Left ventricle myocardium superior (tissue), 1 donor: ENCODE measurements at regions not wholly inside any gene's neighbourhood (a gene's known extent, or its start where the extent isn't known, plus 50 kb on each side); places are given as distances from the start of the nearest gene placed in this dataset.

Experiments
- ATAC-seq: fragments of 200-7000 bp; cut with Tn5 transposase; one replicate; pipeline ENCODE4 v1.9.1; 2020; ENCODE audit warnings: mild to moderate bottlenecking, moderate library complexity
- DNase-seq: peaks from one replicate; pipeline ENCODE4 v3.0.0-alpha.2; 2020
- intact Hi-C: fragments of 100-400 bp; cut with micrococcal nuclease; formaldehyde crosslinking; loops from one replicate; pipeline ENCODE4 v1.11.0; 2022
- donor health status: DM: no; HTN: yes; CAD: no; lungs with severe emphysema.

GRCh38 chr10:94174838-94175237 lies 181.1 kb downstream of the PLCE1 start:
- intact Hi-C loops = no loop called here
- ATAC-seq = no peak
- no peak for DNase-seq

GRCh38 chr10:94178475-94179253 lies 184.1 kb downstream of the NOC3L start:
- intact Hi-C loops = no loop called here
- no peak for ATAC-seq
- no peak for DNase-seq

DNA sequence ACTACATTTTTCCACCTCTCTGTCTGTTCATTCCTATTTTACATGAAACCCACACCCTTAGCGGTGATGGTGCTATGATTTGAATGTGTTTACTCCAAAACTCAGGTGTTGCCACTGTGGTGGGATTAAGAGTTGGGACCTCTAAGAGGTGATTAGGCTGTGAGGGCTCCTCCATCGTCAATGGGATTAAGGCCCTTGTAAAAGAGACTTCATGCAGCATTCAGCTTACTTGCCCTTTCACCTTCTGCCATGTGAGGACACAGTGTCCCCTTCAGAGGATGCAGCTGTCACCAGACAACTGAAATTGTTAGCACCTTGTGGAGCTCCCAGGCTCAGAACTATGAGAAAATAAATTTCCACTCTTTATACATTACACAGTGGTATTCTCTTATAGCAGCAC lies 182.2 kb downstream of the NOC3L start:
- ATAC-seq = no peak

GRCh38 chr10:94183666-94184264 lies 179.0 kb downstream of the NOC3L start:
- ATAC-seq (no peak), DNase-seq (no peak)
- intact Hi-C loops = no loop called here

More for the DNA sequence above, 182.2 kb downstream of the NOC3L start:
- intact Hi-C loops = no loop called here
- DNase-seq = no peak

DNA sequence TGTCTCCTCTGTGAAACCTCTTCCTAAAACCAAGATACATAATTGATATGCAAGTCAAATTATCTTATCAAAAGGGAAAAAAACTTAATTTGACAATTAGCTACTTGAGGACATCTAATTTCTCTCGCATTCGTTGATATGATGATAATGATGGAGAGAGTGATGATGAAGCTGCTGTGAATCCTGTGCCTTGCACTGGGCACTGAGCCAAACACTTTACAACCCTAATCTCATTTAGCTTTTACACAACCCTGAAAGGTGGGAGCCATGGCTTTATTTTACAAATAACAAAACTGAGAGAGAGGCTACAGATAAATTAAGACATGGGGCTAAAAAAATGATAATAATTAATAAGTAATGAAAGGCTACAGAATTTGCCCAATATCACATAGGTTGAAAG lies 176.0 kb downstream of the NOC3L start:
- ATAC-seq = no peak
- DNase-seq = no peak
- intact Hi-C loops = no loop called here

- no peak for ATAC-seq
- no peak for DNase-seq
- intact Hi-C loops = no loop called here
Observed at GRCh38 chr10:94192333-94192732, 170.4 kb downstream of the NOC3L start.

GRCh38 chr10:94192974-94193373 lies 169.8 kb downstream of the NOC3L start:
- ATAC-seq = no peak
- intact Hi-C loops = no loop called here

GRCh38 chr10:94193466-94193924 lies 169.2 kb downstream of the NOC3L start:
- intact Hi-C loops = no loop called here
- peak; percentile 51 for ATAC-seq
- DNase-seq = no peak

More at GRCh38 chr10:94192974-94193373, 169.8 kb downstream of the NOC3L start:
- DNase-seq = no peak

GRCh38 chr10:94194256-94194655 lies 168.5 kb downstream of the NOC3L start:
- intact Hi-C loops = no loop called here
- ATAC-seq (no peak), DNase-seq (no peak)

DNA sequence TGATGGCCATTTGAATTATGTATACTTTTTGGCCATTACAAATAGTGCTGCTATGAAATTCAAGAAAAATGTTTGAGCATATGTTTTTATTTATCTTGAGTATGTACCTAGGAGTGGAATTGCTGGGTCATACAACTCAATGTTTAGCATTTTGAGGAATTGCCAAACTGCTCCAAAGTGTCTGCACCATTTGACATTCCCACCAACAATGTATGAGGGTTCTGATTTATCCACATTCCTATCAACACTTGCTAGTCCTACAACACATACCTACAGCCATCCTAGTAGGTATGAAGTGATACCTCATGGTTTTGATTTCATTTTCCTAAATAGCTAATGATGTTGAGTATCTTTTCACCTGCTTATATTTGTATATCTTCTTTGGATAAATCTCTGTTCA lies 165.5 kb downstream of the NOC3L start:
- ATAC-seq (no peak), DNase-seq (no peak)
- intact Hi-C loops = no loop called here

- DNase-seq (no peak), ATAC-seq (no peak)
- intact Hi-C loops = no loop called here
Observed at GRCh38 chr10:94198324-94198723, 164.4 kb downstream of the NOC3L start.

GRCh38 chr10:94199565-94199964 lies 163.2 kb downstream of the NOC3L start:
- ATAC-seq (no peak), DNase-seq (no peak)
- intact Hi-C loops = no loop called here

DNA sequence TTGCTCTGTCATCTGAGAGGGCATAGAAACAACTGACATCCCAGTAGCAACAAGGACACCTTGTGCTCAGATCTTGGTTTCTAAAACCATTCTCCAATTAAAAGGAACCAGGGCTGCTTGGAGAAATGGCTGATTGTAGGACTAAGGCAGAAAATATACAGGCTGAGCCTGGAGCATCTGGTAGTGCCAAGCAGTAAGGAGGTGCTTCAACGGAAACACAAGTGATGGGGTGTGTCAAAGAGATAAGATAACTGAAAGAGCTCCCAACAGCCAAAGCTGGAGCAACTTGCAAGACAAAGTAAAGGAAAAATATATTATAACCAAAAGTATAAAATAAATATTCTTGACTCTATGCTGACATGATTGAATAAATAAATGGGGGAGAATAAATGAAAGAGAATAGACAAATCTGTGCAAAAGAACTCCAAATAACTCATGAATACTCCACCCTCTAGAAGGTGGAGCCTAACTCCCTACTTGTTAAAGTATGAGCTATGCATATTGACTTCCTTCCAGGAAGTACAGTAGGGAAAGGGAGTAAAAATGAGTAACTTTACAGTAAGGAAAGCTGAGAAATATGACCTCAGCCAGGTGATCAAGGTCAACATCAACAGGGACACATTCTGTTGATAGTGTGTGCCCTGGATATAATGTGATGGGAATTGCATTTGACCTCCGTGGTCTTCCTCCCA lies 162.4 kb downstream of the NOC3L start:
- no peak for DNase-seq
- intact Hi-C loops = no loop called here
- ATAC-seq = no peak

DNA sequence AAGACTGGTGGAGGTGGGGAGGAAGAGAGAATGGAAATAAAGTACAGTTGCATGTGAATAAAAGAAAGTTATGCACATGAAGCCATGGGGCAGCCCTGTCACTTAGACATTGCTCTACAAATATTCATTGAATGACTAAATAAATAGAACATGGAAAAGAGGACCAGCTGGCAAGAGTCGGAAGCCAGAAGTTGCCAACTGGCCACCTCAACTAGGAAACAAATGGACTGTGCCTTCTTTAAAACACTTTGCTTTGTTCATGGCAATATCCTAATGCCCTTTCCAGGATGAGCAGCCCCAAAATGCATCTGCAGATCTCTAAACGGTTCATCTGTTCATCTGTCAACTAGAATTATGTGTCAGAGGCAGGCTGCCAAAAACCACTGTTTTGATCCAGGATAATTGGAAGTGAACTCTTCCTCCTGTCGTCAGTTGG lies 157.3 kb downstream of the NOC3L start:
- intact Hi-C loops = no loop called here
- ATAC-seq (no peak), DNase-seq (no peak)

DNA sequence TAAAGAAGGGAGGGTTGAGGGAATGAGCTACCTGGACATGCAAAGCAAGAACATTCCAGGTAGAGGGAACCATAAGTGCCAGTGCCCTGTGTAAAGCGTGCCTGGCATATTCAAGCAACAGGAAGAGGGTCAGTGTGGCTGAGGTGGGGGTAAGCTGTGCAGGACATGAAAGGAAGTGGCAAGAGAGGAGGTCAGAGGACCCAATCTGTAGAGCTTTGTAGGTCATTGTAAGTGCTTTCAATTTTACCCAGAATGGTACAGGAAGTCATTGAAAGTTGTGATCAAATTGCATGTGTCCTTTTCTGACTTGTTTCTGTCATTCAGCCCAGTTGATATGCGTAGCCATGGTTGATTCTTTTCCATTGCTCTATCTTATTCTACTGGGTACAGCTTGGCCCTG lies 156.6 kb downstream of the NOC3L start:
- no peak for ATAC-seq
- no peak for DNase-seq
- intact Hi-C loops = no loop called here

DNA sequence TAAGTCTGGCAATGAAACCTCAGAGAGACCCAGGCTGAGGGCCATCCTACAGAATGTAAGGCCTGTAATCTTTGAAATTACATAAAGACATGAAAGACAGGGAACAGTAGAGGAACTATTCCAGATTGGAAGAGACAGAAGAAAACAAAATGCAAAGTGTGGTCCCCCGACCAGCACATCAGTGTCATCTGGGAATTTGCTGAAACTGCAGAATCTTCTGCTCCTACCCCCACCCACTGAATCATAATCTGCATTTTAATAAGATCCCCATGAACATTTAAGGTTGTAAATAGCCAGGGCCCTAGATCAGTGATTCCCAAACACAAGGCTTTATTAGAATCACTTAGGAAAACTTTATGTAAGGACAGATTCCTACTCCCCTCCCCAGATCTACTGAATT lies 154.4 kb downstream of the NOC3L start:
- ATAC-seq (no peak), DNase-seq (no peak)
- intact Hi-C loops = no loop called here

DNA sequence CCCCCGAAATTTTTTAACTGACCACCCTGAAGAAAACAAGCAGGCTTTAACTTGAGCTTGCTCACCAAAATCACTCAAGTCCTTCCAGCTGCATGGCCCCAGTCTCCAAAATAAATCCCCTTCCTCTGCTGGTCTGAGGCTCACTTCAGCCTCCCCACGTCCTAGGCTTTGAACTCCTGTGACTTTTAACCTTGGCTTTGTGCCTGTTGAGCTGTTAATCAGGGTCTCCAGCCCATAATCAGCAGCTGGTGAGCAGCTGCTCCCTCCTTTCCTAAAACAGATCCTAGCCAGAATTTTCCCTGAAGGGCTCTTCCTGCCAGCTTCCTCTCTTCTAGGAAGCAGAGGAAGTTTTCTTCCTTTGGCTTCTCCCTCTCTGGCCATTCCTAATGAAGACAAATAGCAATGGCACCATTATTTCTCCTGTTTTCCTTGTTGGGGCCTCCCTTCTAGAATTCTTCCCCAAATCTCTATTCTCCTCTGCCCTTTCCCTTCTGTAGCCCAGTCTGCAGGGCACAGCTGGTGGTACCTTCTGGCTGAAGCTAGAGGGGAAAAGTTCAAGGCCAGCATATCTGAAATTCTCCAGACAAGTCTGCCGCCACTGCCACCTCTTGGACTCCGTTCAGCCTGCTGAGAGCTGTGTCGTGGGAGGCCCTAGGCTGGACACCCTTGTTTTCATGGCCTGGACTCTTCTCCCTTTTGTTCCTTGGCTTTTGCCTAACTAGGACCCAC lies 152.1 kb downstream of the NOC3L start:
- DNase-seq (no peak), ATAC-seq (peak; percentile 62)
- intact Hi-C loops = no loop called here

DNA sequence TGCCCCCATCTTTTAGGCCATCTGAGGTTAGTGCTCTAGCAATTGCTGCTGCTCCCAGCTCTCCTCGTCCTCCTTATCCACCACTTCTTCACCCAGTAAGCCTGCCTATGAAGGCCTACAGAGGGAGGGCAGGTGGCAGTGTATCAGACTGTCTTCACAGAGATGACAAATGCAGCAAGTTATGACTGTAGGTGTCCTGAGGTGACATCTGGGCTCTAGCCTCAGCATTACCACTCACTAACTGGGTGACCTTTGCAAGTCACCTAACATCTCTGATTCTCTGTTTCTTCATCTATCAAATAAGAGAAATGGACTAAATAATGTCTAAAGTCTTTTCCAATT lies 151.6 kb downstream of the NOC3L start:
- DNase-seq (no peak), ATAC-seq (peak; percentile 8)
- intact Hi-C loops = no loop called here

DNA sequence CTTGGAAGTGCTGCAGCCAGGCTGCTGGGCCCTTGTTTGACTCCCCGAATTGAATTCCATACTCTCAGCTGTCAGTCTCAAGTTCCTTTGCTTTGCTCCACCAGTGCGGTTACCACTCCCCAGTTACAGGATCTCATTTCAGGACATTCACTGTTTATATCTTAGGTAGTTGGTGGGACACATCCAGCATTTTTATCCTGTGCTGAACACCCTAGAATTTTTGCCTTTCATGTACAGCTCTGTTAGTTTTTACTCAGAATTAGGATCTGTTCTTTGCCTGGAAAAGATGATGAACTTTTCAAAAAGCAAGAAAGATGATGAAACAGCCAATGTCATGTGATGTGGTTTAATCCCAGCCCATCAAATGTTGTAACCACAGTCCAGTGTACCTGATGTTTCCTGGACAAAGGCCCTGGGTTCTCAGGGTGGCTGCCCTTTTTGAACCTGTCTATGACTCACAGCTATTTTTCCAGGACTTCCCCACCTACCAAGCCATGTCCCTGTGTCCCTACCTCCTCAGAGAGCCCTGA lies 149.7 kb downstream of the NOC3L start:
- intact Hi-C loops = no loop called here
- DNase-seq (no peak), ATAC-seq (peak; percentile 33)

GRCh38 chr10:94213980-94214379 lies 148.8 kb downstream of the NOC3L start:
- ATAC-seq (peak; percentile 44), DNase-seq (no peak)
- intact Hi-C loops = no loop called here
